Glutamatergic neuron (in vitro differentiated cells): ENCODE measurements at regions not wholly inside any gene's neighbourhood (a gene's known extent, or its start where the extent isn't known, plus 50 kb on each side); places are given as distances from the start of the nearest gene placed in this dataset.

Source experiments
- DNase-seq: peaks from one replicate; pipeline ENCODE4 v3.0.0; 2022
- H3K27ac Mint-ChIP-seq: one replicate; pipeline ENCODE4 v1.8.0; 2020; ENCODE audit warnings: mild to moderate bottlenecking, mixed read lengths, inconsistent platforms; ENCODE audit not compliant: unreplicated experiment
- H3K27me3 Mint-ChIP-seq: one replicate; pipeline ENCODE4 v1.8.0; 2020; ENCODE audit warnings: mild to moderate bottlenecking, moderate library complexity, mixed read lengths, inconsistent platforms; ENCODE audit not compliant: unreplicated experiment
- H3K36me3 Mint-ChIP-seq: one replicate; pipeline ENCODE4 v1.8.0; 2020; ENCODE audit warnings: mild to moderate bottlenecking, mixed read lengths, inconsistent platforms; ENCODE audit not compliant: unreplicated experiment
- H3K4me1 Mint-ChIP-seq: one replicate; pipeline ENCODE4 v1.8.0; 2020; ENCODE audit warnings: mild to moderate bottlenecking, low read depth, mixed read lengths, inconsistent platforms; ENCODE audit not compliant: unreplicated experiment
- H3K4me3 Mint-ChIP-seq: one replicate; pipeline ENCODE4 v1.8.0; 2020; ENCODE audit warnings: mild to moderate bottlenecking, mixed read lengths, inconsistent platforms; ENCODE audit not compliant: unreplicated experiment
- H3K9me3 Mint-ChIP-seq: one replicate; pipeline ENCODE4 v1.8.0; 2020; ENCODE audit warnings: mild to moderate bottlenecking, moderate library complexity, mixed read lengths, inconsistent platforms; ENCODE audit not compliant: unreplicated experiment
- TF ChIP-seq, protein P1 (sequence below): fragments of 200-600 bp; sonication (generic); IDR thresholded peaks from one replicate; pipeline ENCODE4 v1.5.0; 2021; ENCODE audit not compliant: partially characterized antibody, unreplicated experiment

DNA sequence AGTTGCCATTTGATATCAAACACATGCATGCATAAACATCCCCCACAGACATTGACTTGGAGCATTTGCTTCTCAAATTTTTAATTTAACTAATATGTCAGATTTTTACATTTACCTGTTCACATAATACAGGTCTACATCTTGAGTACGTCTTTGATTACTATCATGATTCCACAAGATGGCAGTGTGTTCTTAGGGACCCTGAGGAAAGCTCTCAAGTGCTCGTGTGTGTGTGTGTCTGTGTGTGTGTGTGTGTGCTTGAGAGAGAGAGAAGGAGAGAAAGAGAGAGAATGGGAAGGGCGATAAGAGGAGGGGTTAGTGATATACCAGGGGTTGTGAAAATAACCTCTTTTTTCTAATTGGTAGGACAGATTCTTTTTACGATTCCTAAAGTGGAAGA is 167.1 kb upstream of the OR4E1 start:
- H3K27ac Mint-ChIP-seq: no peak overlapping the region
- H3K9me3 Mint-ChIP-seq: peaks cover 1% of the 10 kb centered on the region
- DNase-seq: no peak
- no peaks in the 10 kb centered on the region for H3K4me1 Mint-ChIP-seq
- H3K27me3 Mint-ChIP-seq: no peaks in the 10 kb centered on the region
- no peak overlapping the region for H3K4me3 Mint-ChIP-seq
- TF ChIP-seq, protein P1, sequence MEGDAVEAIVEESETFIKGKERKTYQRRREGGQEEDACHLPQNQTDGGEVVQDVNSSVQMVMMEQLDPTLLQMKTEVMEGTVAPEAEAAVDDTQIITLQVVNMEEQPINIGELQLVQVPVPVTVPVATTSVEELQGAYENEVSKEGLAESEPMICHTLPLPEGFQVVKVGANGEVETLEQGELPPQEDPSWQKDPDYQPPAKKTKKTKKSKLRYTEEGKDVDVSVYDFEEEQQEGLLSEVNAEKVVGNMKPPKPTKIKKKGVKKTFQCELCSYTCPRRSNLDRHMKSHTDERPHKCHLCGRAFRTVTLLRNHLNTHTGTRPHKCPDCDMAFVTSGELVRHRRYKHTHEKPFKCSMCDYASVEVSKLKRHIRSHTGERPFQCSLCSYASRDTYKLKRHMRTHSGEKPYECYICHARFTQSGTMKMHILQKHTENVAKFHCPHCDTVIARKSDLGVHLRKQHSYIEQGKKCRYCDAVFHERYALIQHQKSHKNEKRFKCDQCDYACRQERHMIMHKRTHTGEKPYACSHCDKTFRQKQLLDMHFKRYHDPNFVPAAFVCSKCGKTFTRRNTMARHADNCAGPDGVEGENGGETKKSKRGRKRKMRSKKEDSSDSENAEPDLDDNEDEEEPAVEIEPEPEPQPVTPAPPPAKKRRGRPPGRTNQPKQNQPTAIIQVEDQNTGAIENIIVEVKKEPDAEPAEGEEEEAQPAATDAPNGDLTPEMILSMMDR: no peak
- H3K36me3 Mint-ChIP-seq: no peaks in the 10 kb centered on the region

DNA sequence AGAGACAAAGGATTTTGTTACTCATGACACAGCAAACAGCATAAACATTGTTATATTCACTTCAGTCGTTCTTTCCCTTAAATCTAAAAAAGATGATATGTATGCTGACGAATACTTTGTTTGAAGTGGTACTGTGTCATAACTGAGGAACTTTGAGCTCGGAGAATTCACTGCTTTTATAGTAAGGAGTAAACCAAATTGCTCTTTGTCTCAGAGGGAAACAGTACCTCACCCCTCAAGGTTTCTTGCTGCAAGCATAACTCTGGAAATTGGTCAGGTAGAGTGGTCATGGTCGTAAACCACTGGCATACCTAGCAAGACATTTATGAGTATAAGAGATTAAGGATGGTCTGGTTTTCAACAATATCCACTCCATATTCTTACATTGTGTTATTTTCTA is 160.2 kb upstream of the OR4E1 start:
- H3K4me3 Mint-ChIP-seq: no peak overlapping the region
- H3K4me1 Mint-ChIP-seq: no peaks in the 10 kb centered on the region
- no peaks in the 10 kb centered on the region for H3K36me3 Mint-ChIP-seq
- TF ChIP-seq, protein P1: no peak
- peaks cover 4% of the 10 kb centered on the region for H3K9me3 Mint-ChIP-seq
- no peaks in the 10 kb centered on the region for H3K27me3 Mint-ChIP-seq
- H3K27ac Mint-ChIP-seq: no peak overlapping the region
- DNase-seq: no peak

DNA sequence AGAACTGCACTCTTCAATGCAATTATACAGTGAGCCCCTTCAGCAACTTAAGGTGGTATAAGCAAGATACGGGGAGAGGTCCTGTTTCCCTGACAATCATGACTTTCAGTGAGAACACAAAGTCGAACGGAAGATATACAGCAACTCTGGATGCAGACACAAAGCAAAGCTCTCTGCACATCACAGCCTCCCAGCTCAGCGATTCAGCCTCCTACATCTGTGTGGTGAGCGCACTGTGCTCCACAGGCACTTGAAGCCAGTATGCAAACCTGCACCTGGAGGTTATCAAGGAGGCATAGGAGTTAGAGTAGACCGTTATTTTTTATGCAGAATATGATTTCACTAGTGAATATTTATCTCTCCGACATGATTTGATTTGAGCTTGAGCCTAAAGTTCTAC is 152.2 kb upstream of the OR4E1 start:
- no peaks in the 10 kb centered on the region for H3K27me3 Mint-ChIP-seq
- H3K27ac Mint-ChIP-seq: no peak overlapping the region
- no peaks in the 10 kb centered on the region for H3K36me3 Mint-ChIP-seq
- no peaks in the 10 kb centered on the region for H3K9me3 Mint-ChIP-seq
- TF ChIP-seq, protein P1: no peak
- no peak for DNase-seq
- H3K4me3 Mint-ChIP-seq: no peak overlapping the region
- no peaks in the 10 kb centered on the region for H3K4me1 Mint-ChIP-seq

DNA sequence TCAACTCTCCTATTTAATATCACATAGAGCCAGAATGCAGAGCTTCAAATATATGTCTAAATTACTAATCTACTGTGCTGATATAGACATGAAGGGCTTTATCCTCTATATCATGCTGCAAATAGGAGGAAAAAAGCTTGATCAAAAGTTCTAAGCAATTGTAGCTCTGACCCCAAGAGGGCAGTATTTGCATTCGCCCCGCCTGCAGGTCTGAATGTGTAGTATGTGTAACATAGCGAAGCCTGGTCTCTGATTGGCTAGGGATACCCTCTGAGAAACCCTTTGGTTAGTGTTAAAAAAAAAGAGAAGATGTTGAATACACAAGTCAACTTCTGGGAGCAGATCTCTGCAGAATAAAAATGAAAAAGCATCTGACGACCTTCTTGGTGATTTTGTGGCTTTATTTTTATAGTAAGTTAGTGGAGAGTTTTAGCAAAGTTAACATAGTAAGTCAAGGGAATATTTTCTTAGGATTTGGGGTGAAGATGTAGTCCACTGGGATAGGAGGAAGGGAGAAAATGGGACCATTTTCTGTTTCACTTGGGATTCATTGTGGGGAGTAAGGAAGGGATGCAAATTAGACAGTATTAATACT is 151.6 kb upstream of the OR4E1 start:
- no peaks in the 10 kb centered on the region for H3K27me3 Mint-ChIP-seq
- TF ChIP-seq, protein P1: peak; percentile 60
- H3K4me3 Mint-ChIP-seq: no peak overlapping the region
- peak; percentile 46 for DNase-seq
- H3K4me1 Mint-ChIP-seq: no peaks in the 10 kb centered on the region
- no peak overlapping the region for H3K27ac Mint-ChIP-seq
- no peaks in the 10 kb centered on the region for H3K36me3 Mint-ChIP-seq
- no peaks in the 10 kb centered on the region for H3K9me3 Mint-ChIP-seq

DNA sequence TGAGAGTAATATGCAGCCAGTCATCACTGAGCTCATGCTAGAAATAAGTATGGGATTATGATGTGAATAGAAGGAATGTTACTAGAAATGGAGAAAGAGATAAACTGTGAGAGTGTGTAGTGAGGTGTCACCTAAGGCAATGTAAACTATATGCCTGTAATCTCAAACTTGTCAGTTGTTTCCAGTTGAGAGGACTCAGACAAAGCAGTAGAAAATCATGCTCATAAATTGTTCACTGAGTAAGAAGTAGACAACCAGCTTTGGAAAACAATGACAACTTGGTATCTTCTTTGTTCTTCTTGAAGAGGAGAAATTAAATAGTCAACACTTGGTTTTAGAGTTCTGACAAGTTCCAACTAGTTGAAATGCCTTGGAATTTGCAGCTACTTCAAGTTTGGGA is 148.5 kb upstream of the OR4E1 start:
- Mint-ChIP-seq H3K27ac (no peak overlapping the region), H3K4me3 (no peak overlapping the region)

More for the DNA sequence above, 148.5 kb upstream of the OR4E1 start:
- Mint-ChIP-seq H3K36me3 (no peaks in the 10 kb centered on the region), H3K4me1 (no peaks in the 10 kb centered on the region), H3K27me3 (no peaks in the 10 kb centered on the region), H3K9me3 (no peaks in the 10 kb centered on the region)
- DNase-seq: no peak
- TF ChIP-seq, protein P1: no peak
